OCI-LY7 (cell line): ENCODE measurements at regions not wholly inside any gene's neighbourhood (a gene's known extent, or its start where the extent isn't known, plus 50 kb on each side); places are given as distances from the start of the nearest gene placed in this dataset.

Experiments used
- BruUV-seq: library from RNA; stranded (reverse); fragments of 400-500 nt; replicated peaks from 2 replicates; lab custom pipeline; 2021; lab: Mats Ljungman, UMichigan
- CTCF ChIA-PET: fragments of 300-600 bp; sonication (Branson Sonifier 250); formaldehyde crosslinking; loops from one replicate; lab custom pipeline; 2022; ENCODE audit warnings: antibody characterized with exemption; ENCODE audit not compliant: unreplicated experiment; lab: Charles Lee
- POLR2A ChIA-PET: fragments of 300-600 bp; sonication (Branson Sonifier 250); formaldehyde crosslinking; loops from one replicate; lab custom pipeline; 2022; ENCODE audit warnings: antibody characterized with exemption; lab: Charles Lee
- DNase-seq: peaks from one replicate; pipeline ENCODE4 v3.0.0-alpha.2; 2015; ENCODE audit warnings: low spot score
- H2AFZ ChIP-seq: fragments of 200-600 bp; sonication (generic), shearing (Covaris generic); 2 replicates; pipeline ENCODE4 v1.6.1; 2014; ENCODE audit warnings: mild to moderate bottlenecking, antibody characterized with exemption, low read length, moderate library complexity
- H3K27ac ChIP-seq: fragments of 200-600 bp; sonication (generic); 2 replicates; pipeline ENCODE4 v1.5.1; 2014; ENCODE audit warnings: mixed run types, low read depth, mild to moderate bottlenecking, moderate library complexity, low read length, inconsistent platforms; ENCODE audit not compliant: poor library complexity, severe bottlenecking
- H3K36me3 ChIP-seq: fragments of 200-600 bp; sonication (generic); 2 replicates; pipeline ENCODE4 v1.6.1; 2014; ENCODE audit warnings: mild to moderate bottlenecking, antibody characterized with exemption, low read length, moderate library complexity, mixed read lengths; ENCODE audit not compliant: insufficient read depth
- H3K4me1 ChIP-seq: fragments of 200-600 bp; sonication (generic); 2 replicates; pipeline ENCODE4 v1.5.1; 2014; ENCODE audit warnings: mild to moderate bottlenecking, low read length; ENCODE audit not compliant: insufficient read depth, poor library complexity, severe bottlenecking
- H3K4me2 ChIP-seq: fragments of 200-600 bp; sonication (generic); 2 replicates; pipeline ENCODE4 v1.6.1; 2014; ENCODE audit warnings: mild to moderate bottlenecking, low read length
- H3K4me3 ChIP-seq: fragments of 200-600 bp; sonication (generic); 2 replicates; pipeline ENCODE4 v1.5.1; 2014; ENCODE audit warnings: mild to moderate bottlenecking, low read depth, low read length; ENCODE audit not compliant: poor library complexity, severe bottlenecking
- H3K79me2 ChIP-seq: fragments of 200-600 bp; sonication (generic); 2 replicates; pipeline ENCODE4 v1.6.1; 2016; ENCODE audit warnings: low read depth, mild to moderate bottlenecking, low read length, moderate library complexity, mixed read lengths; ENCODE audit not compliant: insufficient read depth
- H3K9me2 ChIP-seq: fragments of 200-600 bp; sonication (generic); 2 replicates; pipeline ENCODE4 v1.6.1; 2016; ENCODE audit warnings: mild to moderate bottlenecking, low read length, mixed read lengths; ENCODE audit not compliant: insufficient read depth
- H3K9me3 ChIP-seq: fragments of 200-600 bp; sonication (generic); 2 replicates; pipeline ENCODE4 v1.6.1; 2014; ENCODE audit warnings: mild to moderate bottlenecking, mixed run types, low read length, mixed read lengths
- H4K20me1 ChIP-seq: fragments of 200-600 bp; sonication (generic); 2 replicates; pipeline ENCODE4 v1.6.1; 2014; ENCODE audit warnings: mild to moderate bottlenecking, antibody characterized with exemption, low read length, moderate library complexity, mixed read lengths; ENCODE audit not compliant: insufficient read depth
- EZH2phosphoT487 ChIP-seq: fragments of 200-600 bp; sonication (generic); IDR thresholded peaks from 2 replicates; pipeline ENCODE4 v1.6.1; 2018; ENCODE audit warnings: low read depth, borderline replicate concordance, mild to moderate bottlenecking, mixed run types, antibody characterized with exemption, low read length, moderate library complexity, mixed read lengths
- intact Hi-C: fragments of 100-400 bp; cut with micrococcal nuclease; formaldehyde crosslinking; loops from one replicate; pipeline ENCODE4 v1.10.0; 2022; ENCODE audit not compliant: unreplicated experiment
- TF ChIP-seq, protein P1 (sequence below): fragments of 200-600 bp; sonication (generic); conservative IDR thresholded peaks from 2 replicates; pipeline ENCODE4 v1.5.1; 2014; ENCODE audit warnings: mild to moderate bottlenecking, antibody characterized with exemption, low read length, moderate library complexity, mixed read lengths

- Histone ChIP-seq H3K4me1 (no peaks in the 10 kb centered on the region), H3K9me3 (no peaks in the 10 kb centered on the region), H3K4me2 (peak overlapping the region; percentile 42; the same call in 1 of the 2 replicates), H3K36me3 (no peaks in the 10 kb centered on the region), H3K27ac (no peak overlapping the region), H2AFZ (no peak overlapping the region), H4K20me1 (no peaks in the 10 kb centered on the region), H3K79me2 (no peaks in the 10 kb centered on the region), H3K4me3 (no peak overlapping the region), H3K9me2 (no peaks in the 10 kb centered on the region)
- no peak for DNase-seq
- TF ChIP-seq, protein P1, sequence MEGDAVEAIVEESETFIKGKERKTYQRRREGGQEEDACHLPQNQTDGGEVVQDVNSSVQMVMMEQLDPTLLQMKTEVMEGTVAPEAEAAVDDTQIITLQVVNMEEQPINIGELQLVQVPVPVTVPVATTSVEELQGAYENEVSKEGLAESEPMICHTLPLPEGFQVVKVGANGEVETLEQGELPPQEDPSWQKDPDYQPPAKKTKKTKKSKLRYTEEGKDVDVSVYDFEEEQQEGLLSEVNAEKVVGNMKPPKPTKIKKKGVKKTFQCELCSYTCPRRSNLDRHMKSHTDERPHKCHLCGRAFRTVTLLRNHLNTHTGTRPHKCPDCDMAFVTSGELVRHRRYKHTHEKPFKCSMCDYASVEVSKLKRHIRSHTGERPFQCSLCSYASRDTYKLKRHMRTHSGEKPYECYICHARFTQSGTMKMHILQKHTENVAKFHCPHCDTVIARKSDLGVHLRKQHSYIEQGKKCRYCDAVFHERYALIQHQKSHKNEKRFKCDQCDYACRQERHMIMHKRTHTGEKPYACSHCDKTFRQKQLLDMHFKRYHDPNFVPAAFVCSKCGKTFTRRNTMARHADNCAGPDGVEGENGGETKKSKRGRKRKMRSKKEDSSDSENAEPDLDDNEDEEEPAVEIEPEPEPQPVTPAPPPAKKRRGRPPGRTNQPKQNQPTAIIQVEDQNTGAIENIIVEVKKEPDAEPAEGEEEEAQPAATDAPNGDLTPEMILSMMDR, result no peak
- no peak for TF ChIP-seq EZH2phosphoT487
- POLR2A ChIA-PET, result no interaction called here
- intact Hi-C loops, result loop anchor here (5.0 kb wide), 1 partner anchor 55 kb away; the partner anchor contains the start of gene KDM7A
- BruUV-seq, result no TSS peak
- CTCF ChIA-PET, result no interaction called here
Observed at GRCh38 chr7:140231771-140232491, 55.1 kb upstream of the KDM7A start.

- intact Hi-C loops, result loop anchor here (5.0 kb wide), 1 partner anchor 54 kb away; the partner anchor contains the start of gene KDM7A
- Histone ChIP-seq H3K9me2 (no peaks in the 10 kb centered on the region), H3K36me3 (no peaks in the 10 kb centered on the region), H3K27ac (no peak overlapping the region), H4K20me1 (no peaks in the 10 kb centered on the region), H3K4me3 (no peak overlapping the region), H3K4me1 (no peaks in the 10 kb centered on the region), H3K9me3 (no peaks in the 10 kb centered on the region), H2AFZ (no peak overlapping the region), H3K4me2 (peak overlapping the region; percentile 42; the same call in 1 of the 2 replicates), H3K79me2 (no peaks in the 10 kb centered on the region)
- no peak for TF ChIP-seq EZH2phosphoT487
- TF ChIP-seq, protein P1, result no peak
- CTCF ChIA-PET, result no interaction called here
- POLR2A ChIA-PET, result no interaction called here
- DNase-seq, result no peak
- no TSS peak for BruUV-seq
Observed at GRCh38 chr7:140230861-140231770, 54.3 kb upstream of the KDM7A start.
